ENCODE measurements at regions not wholly inside any gene's neighbourhood (a gene's known extent, or its start where the extent isn't known, plus 50 kb on each side); places are given as distances from the start of the nearest gene placed in this dataset.
"Not testable (repeated sequence)": the region's sequence is repeated elsewhere in the genome, so short reads cannot be mapped to it uniquely, and the experiment has no call there.

DNA sequence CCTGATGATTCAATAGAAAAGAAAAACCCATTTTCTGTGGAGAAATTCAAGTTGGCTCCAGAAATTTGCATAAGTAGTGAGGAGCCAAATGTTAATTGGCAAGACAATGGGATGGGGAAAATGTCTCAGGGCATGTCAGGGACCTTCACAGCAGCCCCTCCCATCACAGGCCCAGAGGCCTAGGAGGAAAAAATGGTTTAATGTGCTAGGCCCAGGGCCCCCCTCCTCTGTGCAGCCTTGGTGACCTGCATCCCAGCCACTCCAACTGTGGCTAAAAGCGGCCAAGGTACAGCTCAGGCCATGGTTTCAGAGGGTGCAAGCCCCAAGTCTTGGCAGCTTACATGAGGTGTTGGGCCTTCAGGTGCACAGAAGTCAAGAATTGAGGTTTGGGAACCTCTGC lies 74.1 kb upstream of the IBSP start:
- not testable (repeated sequence) for TF ChIP-seq CTCF, POLR2A (IDR thresholded peaks at IDR 0.05)
